Activated B cell treated with CpG ODN at 0.5 μM for 24 hours (primary cell): ENCODE measurements at regions not wholly inside any gene's neighbourhood (a gene's known extent, or its start where the extent isn't known, plus 50 kb on each side); places are given as distances from the start of the nearest gene placed in this dataset.

Experiments used
- ATAC-seq: fragments of 200-7000 bp; cut with Tn5 transposase; one replicate; pipeline ENCODE4 v1.10.0; 2021; ENCODE audit warnings: low read depth, mild to moderate bottlenecking, moderate library complexity
- CTCF ChIA-PET: fragments of 350-600 bp; sonication (Branson Sonifier 250); formaldehyde crosslinking; loops from one replicate; lab custom pipeline; 2021; ENCODE audit warnings: antibody characterized with exemption; lab: Charles Lee
- POLR2A ChIA-PET: fragments of 350-600 bp; sonication (Branson Sonifier 250); formaldehyde crosslinking; loops from one replicate; lab custom pipeline; 2021; ENCODE audit warnings: antibody characterized with exemption; lab: Charles Lee
- DNase-seq: peaks from one replicate; pipeline ENCODE4 v3.0.0; 2022
- H3K27ac Mint-ChIP-seq: one replicate; pipeline ENCODE4 v1.8.0; 2020; ENCODE audit warnings: mixed read lengths
- H3K27me3 Mint-ChIP-seq: one replicate; pipeline ENCODE4 v1.8.0; 2021; ENCODE audit warnings: mixed read lengths
- H3K36me3 Mint-ChIP-seq: one replicate; pipeline ENCODE4 v1.8.0; 2021; ENCODE audit warnings: low read depth, mixed read lengths
- H3K4me1 Mint-ChIP-seq: one replicate; pipeline ENCODE4 v1.8.0; 2021; ENCODE audit warnings: mixed read lengths
- H3K4me3 Mint-ChIP-seq: one replicate; pipeline ENCODE4 v1.8.0; 2020; ENCODE audit warnings: mild to moderate bottlenecking, mixed read lengths
- H3K9me3 Mint-ChIP-seq: one replicate; pipeline ENCODE4 v1.8.0; 2020; ENCODE audit warnings: mixed read lengths
- CTCF ChIP-seq: fragments of 200-600 bp; IDR thresholded peaks from one replicate; pipeline ENCODE4 v1.8.0; 2022; ENCODE audit warnings: antibody characterized with exemption, mild to moderate bottlenecking
- intact Hi-C: fragments of 100-400 bp; cut with micrococcal nuclease; formaldehyde crosslinking; loops from one replicate; pipeline ENCODE4 v1.15.1; 2024

GRCh38 chr4:133802359-133803140, 399.0 kb downstream of the PABPC4L start:
- CTCF ChIA-PET = no interaction called here
- ATAC-seq (no peak), DNase-seq (no peak)
- Mint-ChIP-seq H3K4me1 (no peaks in the 10 kb centered on the region), H3K27ac (no peak overlapping the region), H3K27me3 (no peaks in the 10 kb centered on the region), H3K4me3 (no peak overlapping the region), H3K36me3 (no peaks in the 10 kb centered on the region), H3K9me3 (no peaks in the 10 kb centered on the region)
- no peak for TF ChIP-seq CTCF
- POLR2A ChIA-PET = no interaction called here
- intact Hi-C loops = no loop called here

GRCh38 chr4:133801883-133802282, 399.7 kb downstream of the PABPC4L start:
- H3K4me1 Mint-ChIP-seq = no peaks in the 10 kb centered on the region
- no peak for ATAC-seq
- CTCF ChIA-PET = no interaction called here
- DNase-seq = no peak
- no peaks in the 10 kb centered on the region for H3K9me3 Mint-ChIP-seq
- POLR2A ChIA-PET = no interaction called here
- intact Hi-C loops = no loop called here
- TF ChIP-seq CTCF = no peak
- no peaks in the 10 kb centered on the region for H3K27me3 Mint-ChIP-seq
- H3K27ac Mint-ChIP-seq = no peak overlapping the region
- H3K36me3 Mint-ChIP-seq = no peaks in the 10 kb centered on the region
- no peak overlapping the region for H3K4me3 Mint-ChIP-seq

- no peaks in the 10 kb centered on the region for H3K36me3 Mint-ChIP-seq
- intact Hi-C loops = no loop called here
- DNase-seq = no peak
- no peak overlapping the region for H3K4me3 Mint-ChIP-seq
- ChIA-PET CTCF (no interaction called here), POLR2A (no interaction called here)
- H3K4me1 Mint-ChIP-seq = no peaks in the 10 kb centered on the region
- TF ChIP-seq CTCF = no peak
- H3K27ac Mint-ChIP-seq = no peak overlapping the region
- no peak for ATAC-seq
- no peaks in the 10 kb centered on the region for H3K9me3 Mint-ChIP-seq
- H3K27me3 Mint-ChIP-seq = no peaks in the 10 kb centered on the region
Observed at GRCh38 chr4:133800966-133801365, 400.6 kb downstream of the PABPC4L start.

GRCh38 chr4:133799717-133800315, 401.8 kb downstream of the PABPC4L start:
- no peak overlapping the region for H3K4me3 Mint-ChIP-seq
- ATAC-seq (no peak), DNase-seq (no peak)
- intact Hi-C loops = no loop called here
- H3K27me3 Mint-ChIP-seq = no peaks in the 10 kb centered on the region
- no peaks in the 10 kb centered on the region for H3K4me1 Mint-ChIP-seq
- CTCF ChIA-PET = no interaction called here
- H3K27ac Mint-ChIP-seq = no peak overlapping the region
- TF ChIP-seq CTCF = no peak
- POLR2A ChIA-PET = no interaction called here
- no peaks in the 10 kb centered on the region for H3K36me3 Mint-ChIP-seq
- H3K9me3 Mint-ChIP-seq = no peaks in the 10 kb centered on the region

- Mint-ChIP-seq H3K4me3 (no peak overlapping the region), H3K4me1 (no peaks in the 10 kb centered on the region), H3K36me3 (no peaks in the 10 kb centered on the region), H3K27ac (no peak overlapping the region), H3K27me3 (no peaks in the 10 kb centered on the region), H3K9me3 (peaks cover 3% of the 10 kb centered on the region)
- no peak for ATAC-seq
- no peak for DNase-seq
- CTCF ChIA-PET = no interaction called here
- TF ChIP-seq CTCF = no peak
- intact Hi-C loops = no loop called here
- POLR2A ChIA-PET = no interaction called here
Observed at GRCh38 chr4:133777661-133778060, 423.9 kb downstream of the PABPC4L start.
